LNCaP clone FGC (cell line): ENCODE measurements at regions not wholly inside any gene's neighbourhood (a gene's known extent, or its start where the extent isn't known, plus 50 kb on each side); places are given as distances from the start of the nearest gene placed in this dataset.

Source experiments
- DNase-seq: peaks from one replicate; pipeline ENCODE4 v3.0.0-alpha.2; 2011; ENCODE audit warnings: low read depth
- H3K4me3 ChIP-seq: 2 replicates; pipeline ENCODE4 v1.5.1; 2011; ENCODE audit warnings: mild to moderate bottlenecking, low read depth, low read length, control low read depth
- CTCF ChIP-seq: IDR thresholded peaks from 2 replicates; pipeline ENCODE4 v1.5.1; 2012; ENCODE audit warnings: mild to moderate bottlenecking; ENCODE audit not compliant: control insufficient read depth, insufficient read depth; ENCODE audit errors: extremely low read depth

GRCh38 chr2:136208682-136209420, 90.9 kb upstream of the CXCR4 start:
- no peak overlapping the region for H3K4me3 ChIP-seq
- no peak for TF ChIP-seq CTCF
- DNase-seq = no peak

GRCh38 chr2:136207665-136208064, 89.7 kb upstream of the CXCR4 start:
- no peak overlapping the region for H3K4me3 ChIP-seq
- DNase-seq = no peak
- TF ChIP-seq CTCF = no peak

GRCh38 chr2:136207030-136207623, 89.2 kb upstream of the CXCR4 start:
- no peak for DNase-seq
- H3K4me3 ChIP-seq = no peak overlapping the region
- TF ChIP-seq CTCF = no peak

- H3K4me3 ChIP-seq = no peak overlapping the region
- TF ChIP-seq CTCF = no peak
- no peak for DNase-seq
Observed at GRCh38 chr2:136206613-136207012, 88.7 kb upstream of the CXCR4 start.

GRCh38 chr2:136205615-136206014, 87.7 kb upstream of the CXCR4 start:
- no peak overlapping the region for H3K4me3 ChIP-seq
- no peak for TF ChIP-seq CTCF
- no peak for DNase-seq

GRCh38 chr2:136204971-136205370, 87.0 kb upstream of the CXCR4 start:
- DNase-seq = no peak
- TF ChIP-seq CTCF = no peak
- no peak overlapping the region for H3K4me3 ChIP-seq

- no peak for TF ChIP-seq CTCF
- no peak for DNase-seq
- H3K4me3 ChIP-seq = no peak overlapping the region
Observed at GRCh38 chr2:136195226-136195625, 77.3 kb upstream of the CXCR4 start.
